Omental fat pad (tissue), 3 donors: ENCODE measurements at regions not wholly inside any gene's neighbourhood (a gene's known extent, or its start where the extent isn't known, plus 50 kb on each side); places are given as distances from the start of the nearest gene placed in this dataset.
"Not testable (repeated sequence)": the region's sequence is repeated elsewhere in the genome, so short reads cannot be mapped to it uniquely, and the experiment has no call there.

Experiments
- ATAC-seq: fragments of 150-250 bp; one replicate; pipeline ENCODE4 v1.9.1; 2016; ENCODE audit warnings: mild to moderate bottlenecking, moderate library complexity; ENCODE audit not compliant: low FRiP score
- DNase-seq: peaks from one replicate; pipeline ENCODE4 v3.0.0-alpha.2; 2019; ENCODE audit warnings: low spot score
- TF ChIP-seq, protein P1 (sequence below), 3 donors: fragments of 450-650 bp; IDR thresholded peaks; one replicate each; pipeline ENCODE4 v1.5.1; 2016 to 2017; ENCODE audit warnings: antibody characterized with exemption in 3 of 3, mild to moderate bottlenecking in 3 of 3, moderate library complexity in 2 of 3

DNA sequence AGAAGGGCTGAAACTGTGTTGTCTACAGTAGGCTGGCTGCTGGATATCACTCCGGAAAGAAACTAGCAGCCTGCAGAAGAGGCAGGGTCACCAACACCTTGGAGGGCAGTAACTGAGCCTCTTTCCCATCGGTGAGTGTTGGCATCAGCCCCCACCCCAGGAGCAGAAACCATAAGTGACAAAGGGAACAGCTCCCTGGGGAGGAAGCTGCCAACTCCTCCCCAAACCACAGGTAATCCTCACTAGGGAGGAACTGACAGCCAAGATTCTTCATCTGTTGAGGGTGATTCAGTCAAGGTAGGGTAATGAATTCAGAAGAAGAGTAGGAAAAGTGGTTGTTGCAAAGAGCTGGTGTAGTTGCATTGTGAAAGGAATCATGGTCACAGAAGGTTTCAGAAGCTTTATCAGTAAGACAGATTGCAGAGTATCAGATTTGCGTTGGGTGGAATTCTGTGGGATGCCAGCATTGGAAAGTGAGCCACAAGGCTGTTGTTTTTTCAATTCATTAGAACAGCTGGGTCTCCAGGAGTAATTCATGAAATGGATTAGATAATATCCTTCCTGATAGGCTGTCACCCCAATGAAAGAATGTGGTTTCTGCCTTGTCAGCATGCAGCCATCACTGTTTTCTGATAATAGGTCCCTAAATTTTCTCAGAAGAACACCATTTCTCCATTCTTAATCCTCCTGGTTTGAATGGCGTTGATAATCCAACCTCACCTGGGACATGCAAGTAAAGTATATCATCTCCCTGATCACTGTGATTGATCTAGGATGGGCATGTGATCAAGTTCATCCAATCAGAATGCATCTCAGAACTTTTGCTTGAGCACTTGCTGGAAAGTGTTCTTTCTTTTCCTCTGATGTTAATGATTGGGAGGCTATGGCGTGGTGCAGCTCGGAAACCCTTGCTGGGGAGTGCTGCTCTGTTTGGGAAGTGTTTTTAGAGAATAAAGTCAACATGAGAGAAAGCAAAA, 75.0 kb upstream of the CTBP2 start:
- DNase-seq (no peak), ATAC-seq (no peak)
- TF ChIP-seq, protein P1, sequence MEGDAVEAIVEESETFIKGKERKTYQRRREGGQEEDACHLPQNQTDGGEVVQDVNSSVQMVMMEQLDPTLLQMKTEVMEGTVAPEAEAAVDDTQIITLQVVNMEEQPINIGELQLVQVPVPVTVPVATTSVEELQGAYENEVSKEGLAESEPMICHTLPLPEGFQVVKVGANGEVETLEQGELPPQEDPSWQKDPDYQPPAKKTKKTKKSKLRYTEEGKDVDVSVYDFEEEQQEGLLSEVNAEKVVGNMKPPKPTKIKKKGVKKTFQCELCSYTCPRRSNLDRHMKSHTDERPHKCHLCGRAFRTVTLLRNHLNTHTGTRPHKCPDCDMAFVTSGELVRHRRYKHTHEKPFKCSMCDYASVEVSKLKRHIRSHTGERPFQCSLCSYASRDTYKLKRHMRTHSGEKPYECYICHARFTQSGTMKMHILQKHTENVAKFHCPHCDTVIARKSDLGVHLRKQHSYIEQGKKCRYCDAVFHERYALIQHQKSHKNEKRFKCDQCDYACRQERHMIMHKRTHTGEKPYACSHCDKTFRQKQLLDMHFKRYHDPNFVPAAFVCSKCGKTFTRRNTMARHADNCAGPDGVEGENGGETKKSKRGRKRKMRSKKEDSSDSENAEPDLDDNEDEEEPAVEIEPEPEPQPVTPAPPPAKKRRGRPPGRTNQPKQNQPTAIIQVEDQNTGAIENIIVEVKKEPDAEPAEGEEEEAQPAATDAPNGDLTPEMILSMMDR (IDR thresholded peaks at IDR 0.05): no peak

DNA sequence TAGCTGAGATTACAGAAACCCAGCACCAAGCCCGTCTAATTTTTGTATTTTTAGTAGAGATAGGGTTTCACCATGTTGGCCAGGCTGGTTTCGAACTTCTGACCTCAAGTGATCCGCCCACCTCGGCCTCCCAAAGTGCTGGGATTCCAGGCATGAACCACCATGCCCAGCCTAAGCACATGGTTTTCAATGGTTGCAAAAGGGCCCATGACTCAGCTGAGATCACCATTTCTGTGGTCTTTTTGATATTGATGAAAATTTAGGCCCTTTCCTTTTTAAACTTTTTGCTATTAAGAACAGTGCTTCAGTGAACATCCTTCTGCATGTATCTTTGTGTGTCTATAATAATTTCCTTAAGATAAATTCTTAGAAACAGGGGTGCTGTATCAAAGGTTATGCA, 74.2 kb upstream of the CTBP2 start:
- ATAC-seq, DNase-seq: not testable (repeated sequence)

DNA sequence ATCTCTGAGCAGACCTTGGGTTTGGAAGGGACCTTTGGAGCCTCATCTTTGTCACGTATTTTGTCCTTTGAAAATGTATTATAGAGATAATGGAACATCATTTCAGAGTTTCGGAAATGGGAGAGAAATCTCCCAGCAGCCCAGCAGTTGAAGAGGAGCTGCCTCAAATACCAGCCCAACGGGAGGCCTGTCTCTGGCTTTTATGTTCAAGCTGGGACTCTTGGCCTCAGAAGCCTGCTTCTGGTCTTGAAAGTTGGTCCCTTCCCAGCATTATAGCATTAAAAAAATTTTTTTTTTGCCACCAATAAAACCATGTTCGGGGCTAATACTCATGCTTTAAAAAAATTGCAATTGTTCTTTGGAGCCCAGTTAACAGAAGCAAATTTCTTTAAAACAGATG, 73.4 kb upstream of the CTBP2 start:
- TF ChIP-seq, protein P1 (IDR thresholded peaks at IDR 0.05): no peak
- ATAC-seq (no peak), DNase-seq (no peak)

DNA sequence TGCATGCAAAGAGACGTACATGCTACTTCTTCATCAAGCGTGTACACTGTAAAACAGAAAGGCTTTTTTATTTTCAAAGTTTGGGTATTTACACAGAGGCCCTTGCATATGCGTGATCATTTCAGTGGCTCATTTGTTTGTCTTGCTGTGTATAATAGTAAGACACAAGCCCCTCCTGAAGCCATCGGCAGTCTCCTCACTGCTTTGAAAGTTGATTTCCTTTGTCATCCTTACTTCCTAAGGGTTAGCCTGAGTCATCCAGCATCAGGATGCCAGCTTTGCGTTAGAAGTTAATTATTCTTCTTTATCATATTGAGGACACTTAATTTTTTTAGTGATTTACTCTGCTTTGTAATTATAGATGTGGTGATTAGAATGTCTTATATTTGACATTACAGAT, 72.5 kb upstream of the CTBP2 start:
- ATAC-seq: no peak
- TF ChIP-seq, protein P1 (IDR thresholded peaks at IDR 0.05): no peak

DNA sequence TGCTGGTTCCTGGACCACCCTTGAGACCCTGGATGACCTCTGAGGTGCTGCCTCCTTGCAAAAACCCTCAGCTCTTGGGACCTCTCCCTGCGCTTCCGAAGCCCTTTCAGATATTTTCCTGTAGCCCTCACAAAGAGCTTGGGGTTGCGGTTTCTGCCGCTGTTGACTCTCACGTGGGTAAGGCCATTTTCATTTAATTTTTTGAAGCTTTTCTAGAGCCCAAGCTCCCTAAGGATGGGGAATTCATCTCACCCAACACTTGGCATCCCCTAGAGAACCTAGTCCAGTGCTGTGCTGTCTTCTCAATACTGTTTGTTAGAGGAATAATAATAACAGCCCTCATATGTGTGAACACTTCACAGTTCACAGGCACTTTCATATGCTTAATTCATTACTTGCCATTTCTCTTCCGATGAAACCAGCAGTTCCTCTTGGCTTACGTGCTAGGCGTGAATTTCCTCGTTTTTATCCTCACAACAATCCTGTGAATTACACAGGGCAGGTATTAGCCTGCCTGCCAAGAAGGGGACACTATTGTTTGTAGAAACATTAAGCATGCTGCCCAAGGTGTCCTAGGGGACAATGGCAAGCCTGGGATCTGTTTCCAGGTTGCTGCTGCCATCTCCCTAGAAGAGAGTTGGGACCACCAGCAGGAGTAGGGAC, 71.6 kb upstream of the CTBP2 start:
- TF ChIP-seq, protein P1 (IDR thresholded peaks at IDR 0.05): no peak
- ATAC-seq: no peak
- DNase-seq: no peak

More for the DNA sequence above, 72.5 kb upstream of the CTBP2 start:
- DNase-seq: no peak

DNA sequence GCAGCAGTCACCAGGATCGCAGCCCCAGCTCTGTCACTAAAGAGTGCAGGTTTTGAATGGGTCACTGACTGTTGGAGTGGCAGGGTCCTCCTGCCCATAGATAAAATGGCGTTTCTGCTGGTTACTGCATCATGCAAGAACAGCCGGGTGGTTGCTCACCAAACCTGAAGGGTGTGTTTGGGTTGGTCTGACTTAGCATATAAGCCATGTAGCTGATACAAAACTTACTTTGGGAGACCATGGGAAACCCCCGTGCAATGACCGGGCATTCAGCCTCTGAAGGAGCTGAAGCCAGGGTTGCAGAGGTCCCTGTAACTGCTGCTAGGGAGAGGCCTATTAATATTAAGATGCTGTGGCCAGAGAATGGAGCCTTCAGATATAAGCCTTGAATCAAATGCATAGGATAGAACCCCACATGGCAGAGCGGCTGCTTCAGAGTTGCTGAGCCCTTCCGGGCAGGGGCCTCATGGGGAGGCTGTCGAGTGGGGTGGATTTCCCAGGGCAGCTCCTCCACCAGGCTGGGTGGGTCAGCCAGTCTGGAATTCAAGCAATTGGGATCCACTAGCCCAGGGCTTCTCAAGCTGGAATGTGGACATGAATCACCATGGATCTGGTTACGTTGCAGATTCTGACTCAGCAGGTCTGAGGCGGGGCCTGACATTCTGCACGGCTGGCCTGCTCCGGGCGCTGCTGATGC, 70.9 kb upstream of the CTBP2 start:
- peak; percentile 94 for ATAC-seq
- TF ChIP-seq, protein P1 (IDR thresholded peaks at IDR 0.05): no peak
- DNase-seq: no peak

DNA sequence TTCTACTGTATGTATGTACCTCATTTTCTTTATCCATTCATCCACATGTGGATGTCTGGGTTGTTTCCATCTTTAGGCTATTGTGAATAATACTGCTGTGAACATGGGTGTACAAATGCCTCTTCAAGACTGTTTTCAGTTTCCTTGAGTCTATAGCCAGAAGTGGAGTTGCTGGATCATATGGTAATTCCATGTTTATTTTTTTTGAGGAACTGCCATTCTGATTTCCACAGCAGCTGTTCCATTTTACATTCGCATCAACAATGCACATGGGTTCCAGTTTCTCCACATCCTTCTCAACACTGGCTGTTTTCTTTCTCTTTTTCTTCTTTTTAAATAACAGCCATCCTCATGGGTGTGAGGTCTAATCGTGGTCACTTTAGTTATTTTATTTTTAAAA, 69.9 kb upstream of the CTBP2 start:
- DNase-seq (no peak), ATAC-seq (no peak)
- TF ChIP-seq, protein P1 (IDR thresholded peaks at IDR 0.05): no peak

DNA sequence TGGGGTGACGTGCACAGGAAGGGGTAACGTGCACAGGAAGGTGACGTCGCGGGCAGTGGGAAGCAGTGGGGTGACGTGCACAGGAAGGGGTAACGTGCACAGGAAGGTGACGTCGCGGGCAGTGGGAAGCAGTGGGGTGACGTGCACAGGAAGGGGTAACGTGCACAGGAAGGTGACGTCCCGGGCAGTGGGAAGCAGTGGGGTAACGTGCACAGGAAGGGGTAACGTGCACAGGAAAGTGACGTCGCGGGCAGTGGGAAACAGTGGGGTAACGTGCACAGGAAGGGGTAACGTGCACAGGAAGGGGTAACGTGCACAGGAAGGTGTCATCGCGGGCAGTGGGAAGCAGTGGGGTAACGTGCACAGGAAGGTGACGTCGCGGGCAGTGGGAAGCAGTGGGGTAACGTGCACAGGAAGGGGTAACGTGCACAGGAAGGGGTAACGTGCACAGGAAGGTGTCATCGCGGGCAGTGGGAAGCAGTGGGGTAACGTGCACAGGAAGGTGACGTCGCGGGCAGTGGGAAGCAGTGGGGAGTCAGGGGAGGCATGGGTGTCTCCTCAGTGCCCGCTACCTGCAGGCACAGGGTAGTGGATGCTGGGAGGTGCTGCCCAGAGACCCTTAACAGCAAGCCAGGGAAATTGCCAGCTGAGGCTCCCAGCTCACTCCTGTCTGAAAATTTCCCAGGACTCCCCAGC, 68.0 kb upstream of the CTBP2 start:
- DNase-seq, ATAC-seq: not testable (repeated sequence)
